WTC11 (cell line): ENCODE measurements at regions not wholly inside any gene's neighbourhood (a gene's known extent, or its start where the extent isn't known, plus 50 kb on each side); places are given as distances from the start of the nearest gene placed in this dataset.

Experiments
- GTF2I ChIP-seq: fragments of 250-450 bp; sonication (Bioruptor Pico); conservative IDR thresholded peaks from 2 replicates; pipeline ENCODE4 v1.4.0; 2021; ENCODE audit warnings: mild to moderate bottlenecking
- MXD4 ChIP-seq: fragments of 250-450 bp; sonication (Bioruptor Pico); IDR thresholded peaks from 2 replicates; pipeline ENCODE4 v1.8.0; 2021; ENCODE audit warnings: mild to moderate bottlenecking, moderate library complexity, borderline replicate concordance
- PRRX2 ChIP-seq: fragments of 250-450 bp; sonication (Bioruptor Pico); IDR thresholded peaks from 2 replicates; pipeline ENCODE4 v1.8.0; 2021; ENCODE audit warnings: mild to moderate bottlenecking
- SP1 ChIP-seq: sonication (generic); formaldehyde crosslinking; conservative IDR thresholded peaks from 2 replicates; pipeline ENCODE4 v1.8.1; 2022; ENCODE audit warnings: missing genetic modification reagents
- TP53 ChIP-seq: sonication (generic); formaldehyde crosslinking; IDR thresholded peaks from 2 replicates; pipeline ENCODE4 v1.8.1; 2023; ENCODE audit warnings: mild to moderate bottlenecking, missing genetic modification reagents
- TF ChIP-seq, protein P1 (sequence below): fragments of 200-600 bp; IDR thresholded peaks from 2 replicates; pipeline ENCODE4 v1.8.0; 2022; ENCODE audit warnings: antibody characterized with exemption

- TF ChIP-seq, protein P1, sequence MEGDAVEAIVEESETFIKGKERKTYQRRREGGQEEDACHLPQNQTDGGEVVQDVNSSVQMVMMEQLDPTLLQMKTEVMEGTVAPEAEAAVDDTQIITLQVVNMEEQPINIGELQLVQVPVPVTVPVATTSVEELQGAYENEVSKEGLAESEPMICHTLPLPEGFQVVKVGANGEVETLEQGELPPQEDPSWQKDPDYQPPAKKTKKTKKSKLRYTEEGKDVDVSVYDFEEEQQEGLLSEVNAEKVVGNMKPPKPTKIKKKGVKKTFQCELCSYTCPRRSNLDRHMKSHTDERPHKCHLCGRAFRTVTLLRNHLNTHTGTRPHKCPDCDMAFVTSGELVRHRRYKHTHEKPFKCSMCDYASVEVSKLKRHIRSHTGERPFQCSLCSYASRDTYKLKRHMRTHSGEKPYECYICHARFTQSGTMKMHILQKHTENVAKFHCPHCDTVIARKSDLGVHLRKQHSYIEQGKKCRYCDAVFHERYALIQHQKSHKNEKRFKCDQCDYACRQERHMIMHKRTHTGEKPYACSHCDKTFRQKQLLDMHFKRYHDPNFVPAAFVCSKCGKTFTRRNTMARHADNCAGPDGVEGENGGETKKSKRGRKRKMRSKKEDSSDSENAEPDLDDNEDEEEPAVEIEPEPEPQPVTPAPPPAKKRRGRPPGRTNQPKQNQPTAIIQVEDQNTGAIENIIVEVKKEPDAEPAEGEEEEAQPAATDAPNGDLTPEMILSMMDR: no peak
- no peak for TF ChIP-seq TP53
- no peak for TF ChIP-seq GTF2I (CRISPR knock-in tag)
- TF ChIP-seq MXD4 (CRISPR knock-in tag): no peak
- TF ChIP-seq SP1 (CRISPR knock-in tag): no peak
- TF ChIP-seq PRRX2: no peak
Measured at GRCh38 chr7:98456866-98457265, 56.0 kb upstream of the BAIAP2L1 start.
